Cerebellar cortex (tissue), 1 donor: ENCODE measurements at regions not wholly inside any gene's neighbourhood (a gene's known extent, or its start where the extent isn't known, plus 50 kb on each side); places are given as distances from the start of the nearest gene placed in this dataset.

Experiments
- DNase-seq: peaks from one replicate; pipeline ENCODE4 v3.0.0-alpha.2; 2015; ENCODE audit warnings: low spot score

GRCh38 chr7:13293264-13294002 is 606.0 kb downstream of the ARL4A start:
- DNase-seq: no peak

DNA sequence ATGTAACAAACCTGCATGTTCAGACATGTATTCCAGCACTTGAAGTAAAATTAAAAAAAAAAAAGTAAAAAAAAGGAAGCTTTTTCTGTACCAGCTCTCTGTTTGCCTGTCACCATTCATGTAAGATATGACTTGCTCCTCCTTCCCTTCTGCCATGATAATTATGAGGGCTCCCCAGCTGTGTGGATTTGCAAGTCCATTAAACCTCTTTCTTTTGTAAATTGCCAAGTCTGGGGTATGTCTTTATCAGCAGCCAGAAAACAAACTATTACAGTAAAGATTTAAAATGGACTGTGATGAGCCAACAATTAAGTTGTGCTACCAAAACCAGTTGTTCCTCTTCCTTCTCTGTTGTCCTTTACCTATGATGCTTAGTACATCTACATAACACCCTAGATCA is 619.6 kb downstream of the ARL4A start:
- DNase-seq: no peak

DNA sequence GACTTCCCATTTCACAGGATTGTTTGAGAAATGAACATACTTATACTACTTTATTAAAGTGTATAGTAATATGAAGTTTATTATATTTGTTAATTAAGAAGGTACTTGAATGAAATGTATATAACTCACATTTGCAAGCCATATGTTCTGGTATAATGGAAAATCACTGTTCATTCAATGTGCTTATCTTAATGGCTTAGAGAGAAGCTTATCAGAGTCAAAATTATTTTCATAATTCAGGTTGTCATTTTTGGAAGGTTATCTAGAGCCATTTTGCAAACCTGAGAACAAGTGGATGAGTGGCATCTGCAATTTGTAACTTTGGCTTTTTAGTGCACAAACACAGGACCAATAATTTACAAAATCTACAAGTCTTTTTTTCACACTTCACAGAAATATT is 621.0 kb downstream of the ARL4A start:
- no peak for DNase-seq

- no peak for DNase-seq
These were observed 622.1 kb downstream of the ARL4A start for GRCh38 chr7:13309535-13309934.

DNA sequence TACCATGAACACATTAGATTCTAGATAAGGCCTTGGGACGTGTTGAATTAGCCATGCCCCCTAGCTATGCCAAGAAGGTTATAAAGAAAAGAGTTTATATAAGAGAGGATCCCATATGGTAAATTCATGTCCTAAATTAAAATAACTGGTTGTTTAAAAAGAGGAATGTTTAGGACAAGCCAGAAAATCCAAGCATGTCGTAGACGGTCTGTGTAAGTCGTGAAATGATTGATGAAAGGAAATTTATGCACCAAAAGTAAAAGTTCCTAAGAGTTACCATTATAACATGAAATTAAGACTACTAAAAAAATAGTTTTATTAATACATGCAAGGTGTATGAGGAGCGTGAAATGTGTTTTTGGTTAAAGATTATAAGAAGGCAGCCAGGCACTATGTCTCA is 624.9 kb downstream of the ARL4A start:
- DNase-seq: no peak

GRCh38 chr7:13320333-13320732 is 632.9 kb downstream of the ARL4A start:
- DNase-seq: no peak

GRCh38 chr7:13321316-13321715 is 633.9 kb downstream of the ARL4A start:
- peak; percentile 28 for DNase-seq

GRCh38 chr7:13322126-13322525 is 634.7 kb downstream of the ARL4A start:
- DNase-seq: peak; percentile 27

DNA sequence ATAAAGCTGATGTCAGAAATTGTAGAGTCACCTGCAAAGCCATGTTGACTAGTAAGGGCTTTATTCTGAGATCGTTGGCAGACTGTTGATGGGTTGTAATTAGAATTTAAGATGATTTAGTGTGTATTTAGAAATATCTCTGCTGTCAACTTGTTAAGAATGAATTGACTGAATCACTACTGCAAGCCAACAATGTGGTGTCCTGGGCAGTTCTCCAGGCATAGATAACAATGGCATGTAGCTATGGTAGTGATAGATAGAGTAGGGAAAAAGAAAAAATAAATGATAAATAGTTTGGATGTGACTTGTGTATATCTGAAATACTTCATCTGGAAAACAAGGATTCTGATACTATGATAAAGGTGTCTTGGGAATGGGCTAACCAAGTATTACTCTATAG is 640.2 kb downstream of the ARL4A start:
- no peak for DNase-seq

DNA sequence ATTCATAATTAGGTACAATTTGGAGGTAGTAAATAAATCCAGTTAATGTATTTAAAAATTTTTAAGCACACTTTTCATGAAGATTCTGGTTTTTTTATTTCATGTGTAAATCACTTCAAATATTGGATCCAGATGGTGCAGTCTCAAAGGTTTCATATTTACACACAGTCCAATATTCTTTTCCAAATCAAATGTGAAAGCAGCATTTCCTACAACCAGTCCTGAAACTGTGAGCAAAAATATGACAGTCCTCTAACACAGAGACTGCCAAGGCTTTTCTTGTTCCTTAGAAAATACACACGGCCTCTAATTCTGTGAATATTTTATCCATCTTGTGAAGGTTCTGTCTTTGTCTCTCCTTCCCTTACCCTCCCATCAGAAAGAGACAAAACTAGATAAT is 645.9 kb downstream of the ARL4A start:
- no peak for DNase-seq

GRCh38 chr7:13336227-13336626 is 648.8 kb downstream of the ARL4A start:
- DNase-seq: no peak

DNA sequence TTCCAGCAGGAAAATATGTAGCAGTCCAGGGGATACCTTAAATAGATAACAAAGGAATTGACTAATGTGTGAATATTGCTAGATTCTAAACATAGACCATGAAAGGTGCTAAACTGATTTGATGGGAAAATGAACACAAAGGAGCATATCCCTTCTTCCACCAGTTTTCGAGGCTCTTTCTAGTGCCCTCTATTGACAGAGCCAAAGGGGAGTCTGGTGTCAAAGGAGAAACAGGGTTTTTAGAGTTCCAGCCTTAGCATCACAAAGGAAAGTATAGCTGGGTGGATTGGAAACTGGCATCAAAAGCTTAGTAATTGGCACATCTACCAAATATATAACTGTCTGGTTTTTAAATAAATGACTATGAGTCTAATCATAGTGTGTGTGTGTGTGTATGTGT is 636.8 kb downstream of the ETV1 start:
- DNase-seq: no peak

- DNase-seq: no peak
These were observed 629.8 kb downstream of the ETV1 start for GRCh38 chr7:13359656-13360055.

DNA sequence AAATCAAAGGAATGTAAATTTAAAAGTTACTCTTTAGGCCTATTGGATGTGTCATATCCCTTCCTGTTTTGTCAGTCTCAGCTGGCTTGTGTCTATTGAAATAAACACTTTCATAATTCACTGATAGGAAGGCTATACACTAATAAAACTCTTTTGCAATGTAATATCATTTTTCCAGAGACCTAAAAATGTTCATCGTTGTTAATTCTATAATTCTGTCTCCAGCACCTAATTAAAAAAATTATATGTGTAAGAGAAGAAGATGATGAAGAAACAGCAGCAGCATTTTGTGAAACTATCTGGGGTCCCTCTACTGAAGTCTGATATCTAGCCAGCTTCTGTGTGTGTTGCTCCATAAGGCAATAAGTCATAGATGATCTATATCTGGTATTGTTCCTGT is 602.7 kb downstream of the ETV1 start:
- no peak for DNase-seq

- DNase-seq: no peak
These were observed 581.6 kb downstream of the ETV1 start for GRCh38 chr7:13407911-13408310.

DNA sequence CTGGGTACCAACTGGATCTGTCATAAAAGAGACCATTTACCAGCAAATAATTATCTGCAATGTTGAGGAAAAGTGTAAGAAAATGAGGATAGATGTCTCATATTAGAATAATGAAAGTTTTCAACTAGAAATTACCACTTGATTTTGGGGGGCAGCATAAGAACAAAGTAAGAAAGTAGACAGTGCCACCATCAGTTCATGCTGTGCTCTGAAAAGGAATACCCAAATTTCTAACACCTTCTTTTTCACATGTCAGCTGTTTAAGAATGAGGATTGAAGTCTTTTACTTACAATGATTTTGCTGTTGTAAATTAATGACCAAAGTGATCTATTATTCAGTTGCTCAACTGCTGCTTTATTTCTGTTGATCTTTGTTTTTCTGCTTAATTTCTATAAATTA is 578.3 kb downstream of the ETV1 start:
- peak; percentile 61 for DNase-seq

GRCh38 chr7:13411636-13412035 is 577.8 kb downstream of the ETV1 start:
- peak; percentile 96 for DNase-seq

- peak; percentile 90 for DNase-seq
These were observed 575.3 kb downstream of the ETV1 start for GRCh38 chr7:13414181-13414580.

DNA sequence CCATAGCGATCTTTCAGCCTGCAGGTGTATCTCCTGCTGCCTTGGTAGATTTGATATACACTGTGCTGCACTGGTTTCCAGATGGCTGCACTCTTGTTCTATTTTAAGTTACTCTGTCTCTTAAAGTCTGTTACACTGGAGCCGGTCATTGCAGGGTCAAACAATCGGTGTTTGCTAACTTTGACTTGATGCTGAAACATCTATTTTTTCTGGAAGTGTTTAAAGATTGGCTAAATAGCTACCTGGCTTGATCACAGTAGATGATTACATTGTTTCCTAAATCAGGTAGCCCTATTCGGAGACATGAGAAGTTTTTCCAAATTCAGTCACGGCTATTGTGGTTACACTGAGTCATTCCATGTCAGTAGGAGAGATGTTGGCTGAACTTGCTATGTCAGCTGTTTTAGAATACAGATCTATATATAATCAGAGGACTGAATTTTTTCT is 574.8 kb downstream of the ETV1 start:
- DNase-seq: peak; percentile 80

GRCh38 chr7:13416071-13416470 is 573.4 kb downstream of the ETV1 start:
- no peak for DNase-seq

GRCh38 chr7:13416544-13416943 is 572.9 kb downstream of the ETV1 start:
- DNase-seq: no peak

DNA sequence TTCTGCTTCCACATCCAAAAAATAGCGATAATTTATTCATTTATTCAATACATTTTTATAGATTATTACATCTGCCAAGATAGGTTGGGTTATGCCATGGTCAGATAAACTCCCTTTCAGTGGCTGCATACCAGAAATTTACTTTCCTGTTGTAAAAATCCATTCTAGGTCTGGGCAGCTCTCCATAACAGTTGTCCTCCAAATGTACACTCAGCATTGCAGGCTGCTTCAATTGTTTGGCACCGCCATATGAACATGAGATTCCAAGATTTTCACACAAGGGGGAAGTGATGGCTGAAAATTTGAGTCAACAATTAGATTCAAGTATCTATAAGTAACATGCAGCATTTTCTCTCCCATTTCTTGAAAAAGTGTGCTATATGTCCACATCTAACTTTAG is 568.7 kb downstream of the ETV1 start:
- DNase-seq: peak; percentile 88

DNA sequence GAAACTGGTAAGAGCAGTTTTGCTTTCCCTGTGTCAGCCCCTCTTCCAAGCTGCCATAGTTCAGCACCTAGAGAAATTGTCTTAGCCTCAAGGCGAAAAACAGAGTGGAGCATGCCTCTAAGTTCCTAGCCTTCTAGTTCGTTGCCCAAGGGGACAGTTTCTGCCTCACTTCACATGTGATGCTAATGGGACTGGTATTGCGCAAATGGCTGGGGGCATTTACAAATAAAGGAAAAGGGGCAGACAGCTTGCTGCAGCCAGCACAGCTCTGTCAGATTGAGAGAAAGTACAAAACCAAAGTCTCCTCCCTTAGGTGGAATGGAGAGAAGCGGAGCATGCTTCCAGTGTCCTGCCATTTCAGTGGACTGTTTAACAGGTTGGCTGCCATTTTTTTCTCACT is 567.7 kb downstream of the ETV1 start:
- DNase-seq: no peak

DNA sequence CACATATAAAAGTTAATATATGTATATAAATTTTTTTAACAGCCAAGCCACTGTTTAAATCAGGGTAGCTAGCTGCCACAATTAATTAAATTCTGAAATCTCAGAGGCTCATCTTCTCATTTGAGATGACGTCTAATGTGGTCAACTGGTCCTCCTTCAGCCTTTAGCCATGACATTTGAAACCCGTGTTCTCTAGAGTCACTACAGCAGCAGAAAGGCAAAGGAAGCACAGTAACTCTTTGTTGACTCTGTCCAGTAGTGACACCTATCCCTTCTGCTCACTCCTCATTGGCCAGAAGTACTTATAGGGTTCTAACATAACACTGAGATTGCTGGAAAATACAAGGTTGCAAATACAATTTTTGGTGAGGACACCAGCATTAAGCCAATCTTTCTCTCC is 555.5 kb downstream of the ETV1 start:
- DNase-seq: no peak
